ENCODE measurements at regions not wholly inside any gene's neighbourhood (a gene's known extent, or its start where the extent isn't known, plus 50 kb on each side); places are given as distances from the start of the nearest gene placed in this dataset.

- no peak for TF ChIP-seq CTCF (conservative IDR thresholded peaks at IDR 0.05; ENCODE audit: low read depth, low read length)
- no peak for DNase-seq (ENCODE audit: low read depth)
- no peak overlapping the region for H3K4me3 ChIP-seq (ENCODE audit: low read depth, low read length)
These were observed 206.0 kb downstream of the CD109 start for GRCh38 chr6:73901986-73902385.

GRCh38 chr6:73901311-73901710 lies 205.3 kb downstream of the CD109 start:
- no peak overlapping the region for H3K4me3 ChIP-seq (ENCODE audit: low read depth, low read length)
- DNase-seq (ENCODE audit: low read depth) = no peak
- TF ChIP-seq CTCF (conservative IDR thresholded peaks at IDR 0.05; ENCODE audit: low read depth, low read length) = no peak

- DNase-seq (ENCODE audit: low read depth) = peak; percentile 37
- peak; percentile 39 for TF ChIP-seq CTCF (conservative IDR thresholded peaks at IDR 0.05; ENCODE audit: low read depth, low read length)
These were observed 202.6 kb downstream of the CD109 start for GRCh38 chr6:73898599-73898998.

GRCh38 chr6:73893696-73894095 lies 197.7 kb downstream of the CD109 start:
- no peak overlapping the region for H3K4me3 ChIP-seq (ENCODE audit: low read depth, low read length)
- no peak for DNase-seq (ENCODE audit: low read depth)
- TF ChIP-seq CTCF (conservative IDR thresholded peaks at IDR 0.05; ENCODE audit: low read depth, low read length) = no peak

More at GRCh38 chr6:73898599-73898998, 202.6 kb downstream of the CD109 start:
- no peak overlapping the region for H3K4me3 ChIP-seq (ENCODE audit: low read depth, low read length)

GRCh38 chr6:73888050-73888449 lies 192.0 kb downstream of the CD109 start:
- no peak overlapping the region for H3K4me3 ChIP-seq (ENCODE audit: low read depth, low read length)
- no peak for TF ChIP-seq CTCF (conservative IDR thresholded peaks at IDR 0.05; ENCODE audit: low read depth, low read length)
- DNase-seq (ENCODE audit: low read depth) = no peak

- DNase-seq (ENCODE audit: low read depth) = no peak
- no peak for TF ChIP-seq CTCF (conservative IDR thresholded peaks at IDR 0.05; ENCODE audit: low read depth, low read length)
- no peak overlapping the region for H3K4me3 ChIP-seq (ENCODE audit: low read depth, low read length)
These were observed 189.4 kb downstream of the CD109 start for GRCh38 chr6:73885393-73885792.

- no peak for TF ChIP-seq CTCF (conservative IDR thresholded peaks at IDR 0.05; ENCODE audit: low read depth, low read length)
- no peak for DNase-seq (ENCODE audit: low read depth)
- H3K4me3 ChIP-seq (ENCODE audit: low read depth, low read length) = no peak overlapping the region
These were observed 188.5 kb downstream of the CD109 start for GRCh38 chr6:73884540-73884939.
